A549 (cell line): ENCODE measurements at regions not wholly inside any gene's neighbourhood (a gene's known extent, or its start where the extent isn't known, plus 50 kb on each side); places are given as distances from the start of the nearest gene placed in this dataset.
A peak's percentile ranks its signal among the peaks of the same experiment; 100 is the strongest.

ENCODE experiments used
- ATAC-seq, 2 experiments: fragments of 200-7000 bp in 1 of 2; fragments of >200 bp in 1 of 2; cut with Nextera tagmentation in 1 of 2; cut with Tn5 transposase in 1 of 2; 3 replicates each; pipeline versions ENCODE4 v1.8.0 to v1.9.1; 2018 to 2020; ENCODE audit warnings: mild to moderate bottlenecking in 1 of 2, moderate library complexity in 1 of 2
- CTCF ChIA-PET: fragments of 300-600 bp; sonication (Branson Sonifier 250); formaldehyde crosslinking; extraction: SDS; loops from one replicate; lab custom pipeline; 2021; ENCODE audit warnings: antibody characterized with exemption, inconsistent platforms; lab: Yijun Ruan, JAX
- POLR2A ChIA-PET: fragments of 350-600 bp; formaldehyde crosslinking; extraction: SDS; loops from one replicate; lab custom pipeline; 2021; ENCODE audit warnings: antibody characterized with exemption, inconsistent platforms; lab: Yijun Ruan, JAX
- DNase-seq, 2 experiments: peaks; one replicate each; pipeline versions ENCODE4 v3.0.0 to v3.0.0-alpha.2; 2011 to 2016; ENCODE audit warnings: low read depth in 1 of 2, low spot score in 1 of 2
- FAIRE-seq: peaks from 2 replicates; lab custom pipeline; 2011; peaks lifted over from hg19 to GRCh38; lab: Jason Lieb, UNC
- H3K27ac ChIP-seq, 2 experiments: fragments of >200 bp; sonication (Bioruptor Twin); formaldehyde crosslinking; 3 replicates each; pipeline ENCODE4 v1.5.1; 2016 to 2017
- H3K4me1 ChIP-seq: fragments of >200 bp; sonication (Bioruptor Twin); formaldehyde crosslinking; 3 replicates; pipeline ENCODE4 v1.6.1; 2016
- H3K4me2 ChIP-seq: fragments of >200 bp; sonication (Bioruptor Twin); formaldehyde crosslinking; 3 replicates; pipeline ENCODE4 v1.6.1; 2016
- H3K4me3 ChIP-seq: fragments of >200 bp; sonication (Bioruptor Twin); formaldehyde crosslinking; 3 replicates; pipeline ENCODE4 v1.5.1; 2016
- H3K9me3 ChIP-seq: fragments of >200 bp; sonication (Bioruptor Twin); formaldehyde crosslinking; 3 replicates; pipeline ENCODE4 v1.6.1; 2016
- CHD2 ChIP-seq: fragments of 150-350 bp; IDR thresholded peaks from 2 replicates; pipeline ENCODE4 v1.6.1; 2014; ENCODE audit warnings: low read length; ENCODE audit not compliant: partially characterized antibody
- CTCF ChIP-seq: fragments of >200 bp; sonication (Bioruptor Twin); formaldehyde crosslinking; IDR thresholded peaks from 3 replicates; pipeline ENCODE4 v1.5.1; 2016
- FOSL2 ChIP-seq, 2 experiments: fragments of 450-650 bp in 1 of 2; fragments of >200 bp in 1 of 2; sonication (Bioruptor Twin) in 1 of 2; formaldehyde crosslinking; IDR thresholded peaks; 2 replicates each; pipeline versions ENCODE4 v1.5.0 to v1.6.1; 2016 to 2020; ENCODE audit warnings: mild to moderate bottlenecking in 1 of 2, moderate library complexity in 1 of 2
- FOXS1 ChIP-seq: fragments of 250-450 bp; sonication (Bioruptor Pico); IDR thresholded peaks from 2 replicates; pipeline ENCODE4 v1.5.0; 2020; ENCODE audit warnings: mild to moderate bottlenecking, moderate library complexity
- HOXB5 ChIP-seq: fragments of 250-450 bp; sonication (Bioruptor Pico); IDR thresholded peaks from 2 replicates; pipeline ENCODE4 v1.5.0; 2020; ENCODE audit warnings: mild to moderate bottlenecking, moderate library complexity
- JUN ChIP-seq, 2 experiments: fragments of >200 bp; sonication (Bioruptor Twin); formaldehyde crosslinking; IDR thresholded peaks; 2 replicates in 1 of 2; 3 replicates in 1 of 2; pipeline ENCODE4 v1.6.1; 2016 to 2017
- JUNB ChIP-seq: fragments of >200 bp; sonication (Bioruptor Twin); formaldehyde crosslinking; IDR thresholded peaks from 2 replicates; pipeline ENCODE4 v1.6.1; 2016
- KDM5A ChIP-seq: fragments of 200-600 bp; sonication (generic); IDR thresholded peaks from 2 replicates; pipeline ENCODE4 v1.6.1; 2016; ENCODE audit warnings: antibody characterized with exemption, mild to moderate bottlenecking
- MAFK ChIP-seq: fragments of 450-650 bp; IDR thresholded peaks from 2 replicates; pipeline ENCODE4 v1.6.1; 2014; ENCODE audit not compliant: partially characterized antibody
- MAZ ChIP-seq: fragments of 150-350 bp; IDR thresholded peaks from 2 replicates; pipeline ENCODE4 v1.6.1; 2014; ENCODE audit warnings: antibody characterized with exemption, low read depth, low read length, borderline replicate concordance
- MYC ChIP-seq: IDR thresholded peaks from 2 replicates; pipeline ENCODE4 v1.6.1; 2012; ENCODE audit warnings: mild to moderate bottlenecking, inconsistent platforms, low read length, improper control_type of control experiment, borderline replicate concordance
- NFE2L2 ChIP-seq: fragments of 150-350 bp; conservative IDR thresholded peaks from 2 replicates; pipeline ENCODE4 v1.6.1; 2014; ENCODE audit warnings: low read length
- POLR2A ChIP-seq: IDR thresholded peaks from 2 replicates; pipeline ENCODE4 v1.6.1; 2012; ENCODE audit warnings: mild to moderate bottlenecking, low read length
- RAD21 ChIP-seq, 2 experiments: fragments of >200 bp in 1 of 2; sonication (Bioruptor Twin) in 1 of 2; formaldehyde crosslinking in 1 of 2; IDR thresholded peaks in 1 of 2; conservative IDR thresholded peaks in 1 of 2; 2 replicates in 1 of 2; 3 replicates in 1 of 2; pipeline ENCODE4 v1.6.1; 2012 to 2018; ENCODE audit warnings: inconsistent platforms in 1 of 2
- RCOR1 ChIP-seq: fragments of 150-350 bp; IDR thresholded peaks from 2 replicates; pipeline ENCODE4 v1.6.1; 2014; ENCODE audit warnings: antibody characterized with exemption, low read length, low read depth
- RFX5 ChIP-seq: fragments of 450-650 bp; IDR thresholded peaks from 2 replicates; pipeline ENCODE4 v1.7.1; 2014; ENCODE audit warnings: antibody characterized with exemption, mild to moderate bottlenecking, moderate library complexity
- SREBF2 ChIP-seq: fragments of 450-650 bp; IDR thresholded peaks from 2 replicates; pipeline ENCODE4 v1.6.1; 2014; ENCODE audit warnings: mild to moderate bottlenecking, moderate library complexity
- ZC3H11A ChIP-seq: fragments of 450-650 bp; IDR thresholded peaks from 2 replicates; pipeline ENCODE4 v1.6.1; 2014; ENCODE audit warnings: antibody characterized with exemption, mild to moderate bottlenecking
- ZSCAN20 ChIP-seq: fragments of 250-450 bp; sonication (Bioruptor Pico); IDR thresholded peaks from 2 replicates; pipeline ENCODE4 v1.8.0; 2022; ENCODE audit warnings: mild to moderate bottlenecking, moderate library complexity
- WGBS: methylation state at CpG from one replicate; pipeline ENCODE4 v1.1.6; 2017; ENCODE audit errors: missing lambda C conversion rate; 5-methylcytosine and 5-hydroxymethylcytosine counted together
- TF ChIP-seq, protein P1 (sequence below): fragments of 250-450 bp; sonication (Bioruptor Pico); IDR thresholded peaks from 2 replicates; pipeline ENCODE4 v1.5.0; 2021; ENCODE audit warnings: mild to moderate bottlenecking, moderate library complexity, borderline replicate concordance
- TF ChIP-seq, protein P2 (sequence below): fragments of >200 bp; sonication (Bioruptor Twin); formaldehyde crosslinking; IDR thresholded peaks from 2 replicates; pipeline ENCODE4 v1.6.1; 2016

GRCh38 chr15:97081666-97082226 lies 751.2 kb downstream of the NR2F2 start:
- whole genome bisulfite sequencing, result 4% methylated on average over 6 of the region's 6 CpGs
- no peaks in the 10 kb centered on the region for H3K4me1 ChIP-seq
- ATAC-seq (no peak), FAIRE-seq (no peak), DNase-seq (no peak)
- H3K27ac ChIP-seq, result no peak overlapping the region
- TF ChIP-seq MAFK (peak; percentile 78), KDM5A (no peak)
- no peaks in the 10 kb centered on the region for H3K9me3 ChIP-seq
- ChIA-PET POLR2A (no interaction called here), CTCF (no interaction called here)
- no peak overlapping the region for H3K4me2 ChIP-seq
- no peak overlapping the region for H3K4me3 ChIP-seq

DNA sequence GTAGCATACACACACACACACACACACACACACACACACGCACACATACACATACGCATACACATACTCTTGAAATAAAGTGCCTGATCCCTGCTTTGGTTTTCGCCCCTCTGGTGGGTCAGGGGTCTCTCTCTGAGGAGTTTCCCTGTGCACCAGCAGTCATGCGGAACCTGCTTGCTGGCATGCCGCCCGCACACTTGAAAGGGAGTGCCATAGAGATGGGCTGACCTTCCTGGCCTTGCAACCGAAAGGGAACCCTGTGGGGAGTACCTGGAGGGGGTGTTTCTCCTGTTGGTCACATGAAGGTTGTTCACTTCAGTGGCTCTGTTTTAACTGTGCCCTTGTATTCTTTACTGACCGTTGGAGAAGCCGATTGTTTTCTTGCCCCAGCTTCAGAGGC lies 752.3 kb downstream of the NR2F2 start:
- H3K27ac ChIP-seq, result no peak overlapping the region
- no peak for FAIRE-seq
- no peak for TF ChIP-seq ZC3H11A
- no peak for TF ChIP-seq SREBF2
- TF ChIP-seq ZSCAN20 (CRISPR knock-in tag), result no peak
- no peak for TF ChIP-seq NFE2L2
- no peak for TF ChIP-seq FOXS1 (CRISPR knock-in tag)
- no peak for TF ChIP-seq FOSL2 (IDR thresholded peaks at IDR 0.05)
- no peak for TF ChIP-seq FOSL2 (CRISPR knock-in tag; IDR thresholded peaks at IDR 0.05)
- TF ChIP-seq HOXB5, result no peak
- no peak for TF ChIP-seq CHD2
- TF ChIP-seq POLR2A, result no peak
- no peak for TF ChIP-seq CTCF
- TF ChIP-seq MYC, result no peak
- TF ChIP-seq, protein P1, sequence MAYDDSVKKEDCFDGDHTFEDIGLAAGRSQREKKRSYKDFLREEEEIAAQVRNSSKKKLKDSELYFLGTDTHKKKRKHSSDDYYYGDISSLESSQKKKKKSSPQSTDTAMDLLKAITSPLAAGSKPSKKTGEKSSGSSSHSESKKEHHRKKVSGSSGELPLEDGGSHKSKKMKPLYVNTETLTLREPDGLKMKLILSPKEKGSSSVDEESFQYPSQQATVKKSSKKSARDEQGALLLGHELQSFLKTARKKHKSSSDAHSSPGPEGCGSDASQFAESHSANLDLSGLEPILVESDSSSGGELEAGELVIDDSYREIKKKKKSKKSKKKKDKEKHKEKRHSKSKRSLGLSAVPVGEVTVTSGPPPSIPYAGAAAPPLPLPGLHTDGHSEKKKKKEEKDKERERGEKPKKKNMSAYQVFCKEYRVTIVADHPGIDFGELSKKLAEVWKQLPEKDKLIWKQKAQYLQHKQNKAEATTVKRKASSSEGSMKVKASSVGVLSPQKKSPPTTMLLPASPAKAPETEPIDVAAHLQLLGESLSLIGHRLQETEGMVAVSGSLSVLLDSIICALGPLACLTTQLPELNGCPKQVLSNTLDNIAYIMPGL, result no peak
- no peak for TF ChIP-seq KDM5A
- TF ChIP-seq RCOR1, result no peak
- no peak for TF ChIP-seq RAD21 (conservative IDR thresholded peaks at IDR 0.05 in 1 of 2, IDR thresholded peaks at IDR 0.05 in 1 of 2)
- no peak for TF ChIP-seq JUNB
- TF ChIP-seq, all 56 proteins: peak for 0
- ChIA-PET CTCF (no interaction called here), POLR2A (no interaction called here)
- ATAC-seq (no peak), DNase-seq (no peak)
- 18% methylated on average over 9 of the region's 9 CpGs for WGBS
- no peaks in the 10 kb centered on the region for H3K4me1 ChIP-seq
- H3K9me3 ChIP-seq, result no peaks in the 10 kb centered on the region
- no peak overlapping the region for H3K4me2 ChIP-seq
- no peak overlapping the region for H3K4me3 ChIP-seq

- H3K9me3 ChIP-seq, result no peaks in the 10 kb centered on the region
- CTCF ChIA-PET, result no interaction called here
- H3K4me3 ChIP-seq, result no peak overlapping the region
- FAIRE-seq, result no peak
- no peak overlapping the region for H3K4me2 ChIP-seq
- POLR2A ChIA-PET, result no interaction called here
- no peak for DNase-seq
- H3K27ac ChIP-seq, result no peak overlapping the region
- WGBS, result 1% methylated on average over 2 of the region's 2 CpGs
- no peak for ATAC-seq
- no peaks in the 10 kb centered on the region for H3K4me1 ChIP-seq
- no peak for TF ChIP-seq MAZ
- TF ChIP-seq MYC, result no peak
- no peak for TF ChIP-seq MAFK
- TF ChIP-seq RFX5, result no peak
- TF ChIP-seq KDM5A, result no peak
- TF ChIP-seq, protein P2, sequence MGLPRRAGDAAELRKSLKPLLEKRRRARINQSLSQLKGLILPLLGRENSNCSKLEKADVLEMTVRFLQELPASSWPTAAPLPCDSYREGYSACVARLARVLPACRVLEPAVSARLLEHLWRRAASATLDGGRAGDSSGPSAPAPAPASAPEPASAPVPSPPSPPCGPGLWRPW, result no peak
- no peak for TF ChIP-seq JUN (IDR thresholded peaks at IDR 0.05)
Observed at GRCh38 chr15:97084650-97085049, 754.1 kb downstream of the NR2F2 start.
